Loucy (cell line): ENCODE measurements at regions not wholly inside any gene's neighbourhood (a gene's known extent, or its start where the extent isn't known, plus 50 kb on each side); places are given as distances from the start of the nearest gene placed in this dataset.

Experiments used
- CTCF ChIP-seq: fragments of 200-600 bp; sonication (generic); conservative IDR thresholded peaks from 2 replicates; pipeline ENCODE4 v1.5.1; 2014; ENCODE audit warnings: mild to moderate bottlenecking, antibody characterized with exemption, low read length
- EZH2phosphoT487 ChIP-seq: fragments of 200-600 bp; IDR thresholded peaks from 2 replicates; pipeline ENCODE4 v1.6.1; 2018; ENCODE audit warnings: antibody characterized with exemption, mild to moderate bottlenecking, moderate library complexity, borderline replicate concordance

DNA sequence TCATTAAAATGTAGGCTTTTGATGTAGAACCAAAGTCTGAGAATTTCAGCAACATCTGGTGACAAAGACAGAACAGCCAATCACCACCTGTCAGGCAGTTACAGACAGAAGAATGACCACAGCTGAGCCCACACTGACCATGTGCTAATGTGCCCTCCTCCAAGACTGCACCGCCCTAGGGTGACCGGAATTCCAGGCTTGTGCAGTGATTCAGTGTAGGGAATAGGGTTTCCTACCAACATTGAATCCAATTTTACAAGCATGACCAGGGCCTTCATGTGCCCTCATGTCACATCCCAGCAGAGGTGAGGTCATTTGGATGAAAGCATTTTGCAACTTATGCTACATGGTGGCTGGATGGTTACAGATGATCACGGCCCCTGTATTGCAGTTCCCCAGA is 412.5 kb downstream of the SOX2 start:
- TF ChIP-seq CTCF, result no peak
- TF ChIP-seq EZH2phosphoT487, result no peak
